ENCODE measurements at regions not wholly inside any gene's neighbourhood (a gene's known extent, or its start where the extent isn't known, plus 50 kb on each side); places are given as distances from the start of the nearest gene placed in this dataset.

DNA sequence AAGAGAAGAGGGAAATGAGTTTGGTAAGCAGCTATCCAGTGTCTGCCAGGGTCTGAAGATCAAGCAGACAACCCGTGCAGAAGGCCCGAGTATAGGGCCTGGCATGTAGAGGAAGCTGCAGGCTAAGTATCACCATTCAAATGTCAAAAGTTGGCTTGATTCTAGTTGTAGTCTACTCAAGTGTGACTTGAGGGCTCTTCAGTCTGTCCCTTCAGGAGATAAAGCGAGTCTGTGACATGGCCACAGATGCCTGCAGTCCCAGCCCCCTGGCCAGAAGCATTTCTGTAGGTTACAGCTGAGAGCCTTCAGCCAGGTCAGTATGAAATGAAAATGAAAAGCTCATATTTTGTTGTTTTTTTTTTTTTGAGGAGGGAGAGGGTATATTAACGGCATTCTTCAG, 97.8 kb upstream of the EEPD1 start (continued):
- TF ChIP-seq, protein P1, sequence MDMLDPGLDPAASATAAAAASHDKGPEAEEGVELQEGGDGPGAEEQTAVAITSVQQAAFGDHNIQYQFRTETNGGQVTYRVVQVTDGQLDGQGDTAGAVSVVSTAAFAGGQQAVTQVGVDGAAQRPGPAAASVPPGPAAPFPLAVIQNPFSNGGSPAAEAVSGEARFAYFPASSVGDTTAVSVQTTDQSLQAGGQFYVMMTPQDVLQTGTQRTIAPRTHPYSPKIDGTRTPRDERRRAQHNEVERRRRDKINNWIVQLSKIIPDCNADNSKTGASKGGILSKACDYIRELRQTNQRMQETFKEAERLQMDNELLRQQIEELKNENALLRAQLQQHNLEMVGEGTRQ (IDR thresholded peaks at IDR 0.05; ENCODE audit: borderline replicate concordance, low read depth, low read length), result no peak
- TF ChIP-seq TAF1 (IDR thresholded peaks at IDR 0.05; ENCODE audit: borderline replicate concordance, low read depth, low read length), result no peak
- TF ChIP-seq MXI1 (IDR thresholded peaks at IDR 0.05; ENCODE audit: low read depth, low read length), result no peak
- no peak for TF ChIP-seq GATA2 (CRISPR knock-in tag; IDR thresholded peaks at IDR 0.05)
- TF ChIP-seq CHD2 (IDR thresholded peaks at IDR 0.05; ENCODE audit: low read length, partially characterized antibody), result no peak
- TF ChIP-seq, protein P2, sequence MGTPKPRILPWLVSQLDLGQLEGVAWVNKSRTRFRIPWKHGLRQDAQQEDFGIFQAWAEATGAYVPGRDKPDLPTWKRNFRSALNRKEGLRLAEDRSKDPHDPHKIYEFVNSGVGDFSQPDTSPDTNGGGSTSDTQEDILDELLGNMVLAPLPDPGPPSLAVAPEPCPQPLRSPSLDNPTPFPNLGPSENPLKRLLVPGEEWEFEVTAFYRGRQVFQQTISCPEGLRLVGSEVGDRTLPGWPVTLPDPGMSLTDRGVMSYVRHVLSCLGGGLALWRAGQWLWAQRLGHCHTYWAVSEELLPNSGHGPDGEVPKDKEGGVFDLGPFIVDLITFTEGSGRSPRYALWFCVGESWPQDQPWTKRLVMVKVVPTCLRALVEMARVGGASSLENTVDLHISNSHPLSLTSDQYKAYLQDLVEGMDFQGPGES (IDR thresholded peaks at IDR 0.05; ENCODE audit: low read depth, low read length), result no peak

DNA sequence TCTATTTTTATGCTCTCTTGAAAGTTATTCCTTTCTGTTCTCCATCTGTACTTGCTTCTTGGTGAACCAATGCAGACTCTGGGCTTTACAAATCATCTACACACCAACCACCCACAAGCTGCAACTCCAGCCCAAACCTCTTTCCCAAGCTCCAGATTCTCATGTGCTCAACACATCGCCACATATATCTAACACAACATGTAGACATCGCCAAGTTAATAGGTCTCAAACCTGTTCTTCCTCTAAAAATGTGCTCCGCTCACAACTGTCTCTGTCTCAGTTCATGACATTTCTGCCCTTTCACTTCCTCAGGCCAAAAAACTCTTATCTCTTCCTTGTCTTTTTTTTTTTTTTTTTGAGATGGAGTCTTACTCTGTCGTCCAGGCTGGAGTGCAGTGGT, 95.7 kb upstream of the EEPD1 start:
- TF ChIP-seq YY1 (IDR thresholded peaks at IDR 0.05; ENCODE audit: low read depth) (no peak), CHD2 (IDR thresholded peaks at IDR 0.05; ENCODE audit: low read length, partially characterized antibody) (no peak), RCOR1 (IDR thresholded peaks at IDR 0.05; ENCODE audit: low read length) (no peak), ELF1 (IDR thresholded peaks at IDR 0.05) (no peak), EP300 (IDR thresholded peaks at IDR 0.05; ENCODE audit: borderline replicate concordance in 1 of 2, low read depth in 1 of 2, low read length in 1 of 2) (no peak), SIN3A (IDR thresholded peaks at IDR 0.05; ENCODE audit: borderline replicate concordance, low read depth, low read length) (no peak), POLR2AphosphoS5 (IDR thresholded peaks at IDR 0.05; ENCODE audit: low read depth, low read length) (no peak), FOXJ3 (CRISPR knock-in tag; IDR thresholded peaks at IDR 0.05) (no peak)
- TF ChIP-seq, protein P3, sequence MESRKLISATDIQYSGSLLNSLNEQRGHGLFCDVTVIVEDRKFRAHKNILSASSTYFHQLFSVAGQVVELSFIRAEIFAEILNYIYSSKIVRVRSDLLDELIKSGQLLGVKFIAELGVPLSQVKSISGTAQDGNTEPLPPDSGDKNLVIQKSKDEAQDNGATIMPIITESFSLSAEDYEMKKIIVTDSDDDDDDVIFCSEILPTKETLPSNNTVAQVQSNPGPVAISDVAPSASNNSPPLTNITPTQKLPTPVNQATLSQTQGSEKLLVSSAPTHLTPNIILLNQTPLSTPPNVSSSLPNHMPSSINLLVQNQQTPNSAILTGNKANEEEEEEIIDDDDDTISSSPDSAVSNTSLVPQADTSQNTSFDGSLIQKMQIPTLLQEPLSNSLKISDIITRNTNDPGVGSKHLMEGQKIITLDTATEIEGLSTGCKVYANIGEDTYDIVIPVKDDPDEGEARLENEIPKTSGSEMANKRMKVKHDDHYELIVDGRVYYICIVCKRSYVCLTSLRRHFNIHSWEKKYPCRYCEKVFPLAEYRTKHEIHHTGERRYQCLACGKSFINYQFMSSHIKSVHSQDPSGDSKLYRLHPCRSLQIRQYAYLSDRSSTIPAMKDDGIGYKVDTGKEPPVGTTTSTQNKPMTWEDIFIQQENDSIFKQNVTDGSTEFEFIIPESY (IDR thresholded peaks at IDR 0.05; ENCODE audit: borderline replicate concordance, low read depth), result no peak
- no peak overlapping the region for H3K9ac ChIP-seq
- no peaks in the 10 kb centered on the region for H3K9me2 ChIP-seq
- no peaks in the 10 kb centered on the region for H3K9me3 ChIP-seq
- no peak overlapping the region for H2AFZ ChIP-seq (ENCODE audit: low read depth)
- POLR2A ChIA-PET, result no interaction called here
- H3K36me3 ChIP-seq (replicated peaks in 1 of 2; ENCODE audit: control insufficient read depth in 1 of 2, insufficient read depth in 2 of 2, low read length in 1 of 2), result no peaks in the 10 kb centered on the region
- H3K79me2 ChIP-seq (ENCODE audit: insufficient read depth), result no peaks in the 10 kb centered on the region
- H3K4me3 ChIP-seq (ENCODE audit: low read depth in 2 of 2, low read length in 1 of 2), result no peak overlapping the region
- H3K4me1 ChIP-seq (ENCODE audit: control insufficient read depth in 1 of 2, insufficient read depth in 2 of 2, low read depth in 1 of 2, low read length in 1 of 2), result peaks cover 0 to 2% of the 10 kb centered on the region in 2 experiments; a peak in 1 of 4 replicates
- no peaks in the 10 kb centered on the region for H3K27me3 ChIP-seq (ENCODE audit: insufficient read depth)
- 91% methylated on average over 4 of the region's 4 CpGs for WGBS (ENCODE audit: low lambda C conversion rate)
- no peaks in the 10 kb centered on the region for H3F3A ChIP-seq (replicated peaks; ENCODE audit: insufficient read depth)
- no peaks in the 10 kb centered on the region for H4K20me1 ChIP-seq (ENCODE audit: insufficient read depth)
- no peak for DNase-seq
- no peak overlapping the region for H3K27ac ChIP-seq (ENCODE audit: low read depth in 2 of 2, low read length in 1 of 2)
- CTCF ChIA-PET, result interaction anchor here (1.2 kb wide), 1 partner anchor 9 kb away, joined by 7 read pairs; no protein-coding TSS in a partner anchor
- no peak overlapping the region for H3K4me2 ChIP-seq

Measured in SK-N-SH (cell line).